HG03159 (cell line): ENCODE measurements at regions not wholly inside any gene's neighbourhood (a gene's known extent, or its start where the extent isn't known, plus 50 kb on each side); places are given as distances from the start of the nearest gene placed in this dataset.

Experiments
- ATAC-seq: cut with Tn5 transposase; IDR thresholded peaks from one replicate; pipeline ENCODE4 v1.9.1; 2021; ENCODE audit warnings: mild to moderate bottlenecking, moderate library complexity; ENCODE audit not compliant: unreplicated experiment

DNA sequence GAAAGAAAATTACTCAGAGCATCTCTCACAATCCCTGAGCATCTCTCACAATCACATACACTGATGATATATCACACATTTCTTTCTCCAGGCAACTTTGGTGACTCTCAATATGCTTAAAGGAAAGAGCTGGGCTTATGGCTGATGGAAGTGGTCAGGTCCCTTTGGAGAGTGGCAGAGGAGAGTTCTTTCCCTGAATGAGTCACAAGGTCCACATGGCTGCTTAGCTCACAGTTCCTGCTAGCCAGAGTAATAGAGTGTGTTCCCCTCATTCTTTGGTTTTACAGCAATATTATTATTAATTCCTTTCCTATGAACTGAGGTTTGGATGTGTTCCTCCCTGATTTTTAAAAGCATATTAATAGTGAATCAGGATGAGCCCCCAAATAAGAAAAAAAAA lies 287.4 kb downstream of the C7orf25 start:
- no peak for ATAC-seq

DNA sequence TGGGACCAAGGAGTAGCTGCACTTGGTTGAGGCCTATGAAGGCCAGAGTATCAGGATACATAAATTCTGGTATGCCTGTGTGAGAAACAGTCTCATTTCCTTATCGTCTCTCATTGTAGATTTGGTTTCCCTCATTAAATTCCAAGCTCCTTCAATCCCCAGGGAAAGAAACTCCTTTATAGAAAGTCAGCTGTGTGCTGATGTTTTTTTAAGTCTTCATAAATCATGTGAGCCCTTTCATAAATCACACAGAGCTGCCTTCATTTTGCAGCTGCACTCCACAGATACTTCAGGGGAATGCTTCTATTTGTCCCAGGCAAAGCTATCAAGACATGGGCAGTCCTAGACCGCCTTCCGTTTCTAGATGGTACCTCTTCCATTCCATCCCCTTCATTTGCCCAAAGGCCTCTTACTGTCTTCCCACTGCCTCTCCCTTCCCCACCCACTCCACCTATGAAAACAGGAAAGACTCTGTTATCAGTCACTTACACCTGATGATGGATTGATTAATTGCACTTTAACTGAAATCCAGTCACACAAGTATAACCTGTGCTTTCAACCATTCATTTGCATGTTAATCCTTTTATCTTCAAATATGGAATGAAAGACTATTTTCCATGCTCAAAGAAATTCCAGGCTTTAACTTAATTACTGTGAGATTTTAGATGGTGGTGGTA lies 290.2 kb downstream of the C7orf25 start:
- ATAC-seq, result no peak

DNA sequence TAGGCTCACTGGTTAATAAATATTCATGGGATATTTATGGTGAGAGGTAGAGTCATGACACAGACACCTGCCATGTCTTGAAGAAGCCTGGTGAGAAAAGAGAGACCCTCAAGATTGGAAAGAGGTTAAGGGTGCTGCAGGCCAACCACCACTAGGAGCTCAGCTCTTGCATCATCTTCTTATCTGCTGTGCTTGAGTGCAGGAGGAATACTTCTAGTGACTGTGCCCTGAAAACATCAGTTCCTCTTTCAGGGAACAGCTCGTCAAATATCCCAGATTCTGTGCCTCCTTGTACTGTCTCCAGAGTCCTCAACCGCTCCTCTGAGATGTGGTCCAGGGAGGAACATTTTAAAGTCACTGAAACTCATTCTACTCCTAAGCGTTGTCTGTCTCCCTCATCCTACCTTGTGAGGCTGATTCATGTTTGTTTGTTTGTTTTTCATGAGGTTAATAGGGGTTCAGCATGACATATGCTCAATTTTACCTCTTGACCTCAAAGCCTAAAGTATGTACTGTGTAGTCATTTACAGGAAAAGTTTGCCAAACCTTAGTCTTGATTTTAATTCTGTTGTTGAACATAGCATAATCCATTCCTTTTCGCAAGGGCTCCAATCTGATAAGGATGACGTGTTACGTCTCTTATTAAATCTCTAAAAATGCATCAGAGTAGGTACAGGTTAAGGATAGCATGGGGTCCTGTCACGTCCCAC lies 293.1 kb downstream of the C7orf25 start:
- no peak for ATAC-seq

DNA sequence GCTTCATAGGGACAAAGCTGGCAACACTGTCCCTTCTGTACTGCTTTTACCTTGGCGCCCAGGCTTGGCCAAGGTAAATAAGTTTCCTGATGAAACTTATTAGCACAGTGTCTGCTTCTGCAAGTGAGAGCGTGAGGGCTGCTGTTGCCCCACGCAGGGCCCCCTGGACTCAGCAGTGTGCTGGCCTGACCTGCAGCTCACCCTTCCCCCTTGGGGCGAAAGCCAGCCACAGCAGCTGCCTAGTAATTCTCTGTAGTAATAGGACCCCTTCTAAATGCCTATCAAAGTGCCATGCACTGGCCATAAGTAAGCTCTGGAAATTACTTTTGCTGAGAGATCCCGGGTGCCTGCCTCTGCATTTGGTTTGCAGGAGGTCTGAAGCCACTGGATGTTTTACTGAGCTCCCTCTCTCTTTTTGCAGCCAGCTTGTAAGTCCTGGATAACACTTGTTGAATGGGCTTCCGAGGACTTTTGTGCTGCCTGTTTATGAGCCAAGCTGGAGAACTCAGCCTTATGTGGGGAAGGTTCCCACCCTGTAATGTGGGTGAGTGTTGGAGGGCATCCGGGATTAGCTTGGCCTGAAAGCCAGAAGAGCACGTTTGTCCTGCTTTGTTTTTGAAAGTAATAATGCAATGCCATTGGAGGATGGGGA lies 293.9 kb downstream of the C7orf25 start:
- no peak for ATAC-seq

DNA sequence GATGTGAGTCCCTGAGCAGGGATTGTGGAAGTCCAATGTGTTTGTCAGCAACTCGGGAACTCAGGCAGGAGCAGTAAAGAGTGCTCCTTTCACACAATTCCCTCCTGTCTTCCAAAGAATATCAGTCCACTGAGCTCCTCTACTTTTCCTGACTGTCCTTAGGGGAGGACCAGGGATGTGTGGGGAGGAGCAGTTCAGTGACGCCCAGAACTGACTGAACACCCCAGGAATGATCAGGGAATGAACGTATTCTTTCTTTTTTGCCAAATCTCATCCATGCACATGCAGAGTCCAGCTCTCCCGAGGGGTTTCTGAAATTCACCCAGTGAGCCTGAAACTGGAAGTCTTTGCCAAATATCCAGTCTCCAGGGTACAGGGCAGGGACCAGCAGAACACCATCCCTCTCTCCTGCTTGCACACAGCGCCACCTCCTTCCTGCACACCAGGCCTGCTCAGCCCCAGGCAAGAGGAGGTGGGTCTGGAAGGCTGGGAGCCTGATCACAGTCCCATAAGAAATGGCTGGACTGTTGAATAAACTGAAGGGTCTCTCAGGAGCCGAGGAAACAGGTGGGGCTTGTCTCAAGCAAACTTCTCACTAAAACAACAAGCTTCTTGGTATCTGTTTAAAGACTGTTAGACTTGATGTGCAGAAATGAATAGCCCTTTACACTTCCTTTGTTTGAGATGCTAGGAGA lies 294.7 kb downstream of the C7orf25 start:
- ATAC-seq, result no peak

DNA sequence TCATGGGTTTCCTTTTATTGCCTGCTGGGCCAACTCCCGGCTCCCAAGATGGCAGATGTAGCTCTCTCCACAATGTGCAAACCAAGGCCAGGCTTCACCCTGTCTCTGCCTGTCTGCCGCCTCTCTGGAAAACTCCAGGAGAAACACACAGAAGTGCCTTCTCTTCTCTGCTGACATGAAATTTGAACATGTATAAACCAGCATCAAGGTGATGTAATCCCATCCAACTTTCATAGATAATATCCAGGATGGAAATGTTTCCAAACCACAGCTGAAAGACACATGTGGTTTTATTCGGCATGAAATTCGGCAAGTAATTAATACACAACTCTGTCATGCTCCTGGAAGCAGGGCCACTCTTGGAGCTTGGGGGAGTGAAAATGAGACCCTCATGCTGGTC lies 297.2 kb downstream of the C7orf25 start:
- no peak for ATAC-seq

DNA sequence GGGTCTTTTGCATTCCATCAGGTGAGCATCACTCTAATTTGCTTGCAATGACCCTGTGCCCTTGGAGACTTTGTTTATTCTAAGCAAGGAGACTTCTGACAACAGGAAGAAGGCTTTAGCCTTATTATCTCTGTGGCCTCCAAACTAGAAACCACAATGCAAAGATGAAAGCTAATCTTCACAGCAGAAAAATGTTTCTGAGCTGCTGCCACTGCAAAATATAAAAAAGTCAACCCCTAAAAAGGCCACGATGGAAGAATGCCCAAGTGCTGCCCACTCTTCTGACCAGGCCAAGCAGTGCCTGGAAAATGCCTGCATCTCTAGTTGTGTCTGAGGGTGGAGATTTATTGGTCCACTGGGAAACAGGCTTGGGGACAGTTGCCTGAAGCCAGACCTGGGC lies 299.9 kb downstream of the C7orf25 start:
- no peak for ATAC-seq

DNA sequence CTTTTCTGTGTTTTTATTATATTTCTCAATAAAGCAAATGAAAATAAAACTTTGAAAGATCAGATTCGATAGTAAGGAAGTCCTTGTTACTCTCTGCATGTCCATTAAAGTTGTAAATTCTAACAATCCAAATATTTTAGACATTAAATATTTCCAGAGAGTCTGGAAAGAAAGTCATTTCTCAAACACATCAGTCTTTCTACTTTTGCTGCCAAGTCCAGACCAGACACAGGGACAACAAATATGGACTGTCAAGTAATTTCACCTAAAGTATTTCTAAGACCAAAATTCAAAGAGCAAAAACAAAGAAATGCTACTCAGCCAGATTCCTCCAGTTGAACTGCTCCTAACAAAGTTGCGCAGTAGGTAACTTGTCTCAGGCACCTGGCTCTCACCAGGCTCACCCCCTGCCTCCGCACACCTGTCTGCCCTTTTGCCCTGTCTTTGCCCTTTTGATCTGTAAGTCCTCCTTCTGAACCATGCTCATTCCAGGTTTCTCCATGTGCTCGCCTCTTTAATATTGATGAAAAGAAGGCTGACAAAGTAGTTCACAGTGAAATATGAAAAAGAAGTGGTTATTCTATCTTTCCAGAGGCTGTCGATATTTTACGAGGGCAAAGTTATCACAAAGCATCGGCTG lies 300.5 kb downstream of the C7orf25 start:
- no peak for ATAC-seq

DNA sequence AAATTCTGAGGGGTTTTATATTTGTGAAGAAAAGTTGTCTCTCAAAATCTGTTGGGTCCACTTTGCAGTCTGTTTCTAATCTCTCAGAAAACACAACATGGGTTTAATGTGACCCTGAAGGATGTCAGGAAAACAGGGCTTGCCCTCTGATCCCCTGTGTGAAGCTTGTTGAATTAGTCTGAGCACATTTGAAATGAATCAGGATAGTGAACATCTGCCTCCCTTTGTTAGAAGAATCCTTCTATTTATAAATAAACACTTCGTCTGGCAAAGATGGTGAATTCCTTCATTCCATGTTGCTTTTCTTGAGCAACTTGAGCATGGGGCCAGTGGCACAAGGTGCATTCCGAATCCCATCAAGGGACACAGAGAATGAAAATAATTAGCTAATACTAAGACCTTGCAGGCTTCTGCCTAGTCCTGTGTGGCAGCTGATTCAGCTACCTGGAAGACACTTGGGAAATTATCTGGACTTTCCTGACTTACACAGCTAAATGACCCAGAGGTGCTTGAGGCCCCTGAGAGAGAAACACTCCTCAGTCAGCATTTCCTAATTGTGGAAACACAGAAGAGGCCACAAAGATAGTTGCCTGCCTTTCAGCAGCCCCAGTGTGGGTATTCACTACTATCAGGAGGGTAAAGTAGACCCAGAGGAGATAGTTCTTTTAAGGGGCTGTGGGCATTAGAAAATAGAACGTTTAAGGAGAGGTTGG lies 305.5 kb downstream of the C7orf25 start:
- no peak for ATAC-seq

DNA sequence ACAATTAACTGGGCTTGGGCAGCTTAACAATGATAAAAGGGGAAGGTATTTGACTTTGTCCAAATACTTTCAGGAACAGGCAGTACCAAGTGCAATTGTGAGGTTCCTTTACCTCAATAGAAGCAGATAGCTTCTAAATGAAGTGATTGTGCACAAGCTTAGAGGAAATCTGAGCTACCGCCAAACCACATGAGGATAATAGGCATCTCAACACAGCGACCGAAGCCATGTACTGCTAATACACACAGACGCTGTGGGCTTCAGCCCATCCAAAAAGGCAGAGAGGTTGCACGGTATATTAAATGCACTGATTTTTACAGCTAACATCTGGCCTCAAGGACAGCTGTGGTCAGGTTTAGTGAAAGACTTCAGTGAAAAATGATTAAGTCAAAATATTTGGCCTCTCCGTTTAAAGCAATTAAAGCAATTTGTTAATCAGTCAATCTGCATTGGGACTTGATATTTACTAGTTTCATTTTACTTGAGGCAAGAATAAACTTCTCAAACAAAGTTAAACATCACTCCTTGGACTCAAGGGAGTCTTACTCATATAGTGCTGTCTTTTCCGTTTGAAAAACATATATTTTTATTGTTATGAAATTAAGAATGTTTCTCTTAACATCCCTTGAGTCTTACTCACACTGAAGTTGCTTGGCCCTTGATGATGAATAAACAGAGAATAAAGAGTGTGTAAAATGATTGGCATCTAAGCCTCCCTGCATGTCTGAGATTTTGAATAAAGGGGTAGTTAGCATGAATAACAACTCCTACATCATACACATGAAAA lies 306.3 kb downstream of the C7orf25 start:
- no peak for ATAC-seq

DNA sequence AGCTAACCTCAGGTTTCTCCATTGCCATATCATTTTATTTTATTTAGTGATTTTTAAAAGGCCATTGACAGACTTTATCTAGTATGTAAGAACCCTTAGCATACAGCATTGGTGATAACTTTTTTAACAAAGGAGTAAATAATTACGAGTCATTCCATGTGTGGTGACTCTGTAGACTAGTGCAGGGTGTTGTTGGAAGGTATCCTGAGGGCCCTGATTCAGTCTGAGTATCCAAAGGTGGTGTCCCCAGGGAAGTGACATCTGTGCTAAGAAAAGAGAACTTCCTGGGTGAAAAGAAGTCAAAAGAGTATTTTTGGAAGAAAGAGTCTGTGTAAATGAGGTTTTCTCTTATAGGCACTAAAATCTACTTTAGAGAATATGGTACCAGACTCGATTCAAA lies 308.4 kb downstream of the C7orf25 start:
- no peak for ATAC-seq

DNA sequence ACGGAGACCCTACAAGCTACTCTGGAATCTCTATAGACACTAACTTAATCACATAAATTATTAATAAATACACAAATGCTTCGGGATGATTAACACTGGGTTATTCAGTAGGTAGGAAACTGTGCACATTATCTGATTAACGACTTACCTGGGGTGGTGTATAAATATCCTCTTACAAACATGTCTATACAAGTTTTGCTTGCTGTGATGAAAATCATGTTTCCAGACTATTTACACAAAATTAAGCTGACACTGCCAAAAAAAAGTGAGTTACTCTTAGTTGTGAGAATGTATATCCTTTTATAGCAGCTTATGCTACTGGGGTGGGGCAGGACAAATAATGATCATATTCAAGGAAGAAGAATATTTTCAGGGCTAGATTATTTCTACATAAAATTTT lies 314.6 kb downstream of the C7orf25 start:
- no peak for ATAC-seq

DNA sequence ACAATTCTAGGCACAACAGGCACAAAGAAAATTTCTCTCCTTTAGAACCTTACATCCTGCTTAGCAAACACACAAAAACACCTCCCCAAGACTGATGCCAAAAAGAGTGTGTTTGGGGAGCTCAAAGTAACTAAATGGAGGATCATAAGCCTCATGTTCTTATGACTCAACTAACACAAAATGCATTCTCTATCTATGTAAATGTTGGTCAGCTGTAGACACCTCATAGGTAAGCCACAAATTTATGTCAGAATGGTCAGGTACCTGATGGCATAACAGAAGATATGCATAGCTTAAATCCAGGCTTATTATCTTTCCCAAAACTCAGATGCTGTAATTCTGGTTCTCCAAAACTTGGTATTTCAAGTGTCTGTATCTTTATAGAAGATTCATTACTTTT lies 315.1 kb downstream of the C7orf25 start:
- no peak for ATAC-seq

DNA sequence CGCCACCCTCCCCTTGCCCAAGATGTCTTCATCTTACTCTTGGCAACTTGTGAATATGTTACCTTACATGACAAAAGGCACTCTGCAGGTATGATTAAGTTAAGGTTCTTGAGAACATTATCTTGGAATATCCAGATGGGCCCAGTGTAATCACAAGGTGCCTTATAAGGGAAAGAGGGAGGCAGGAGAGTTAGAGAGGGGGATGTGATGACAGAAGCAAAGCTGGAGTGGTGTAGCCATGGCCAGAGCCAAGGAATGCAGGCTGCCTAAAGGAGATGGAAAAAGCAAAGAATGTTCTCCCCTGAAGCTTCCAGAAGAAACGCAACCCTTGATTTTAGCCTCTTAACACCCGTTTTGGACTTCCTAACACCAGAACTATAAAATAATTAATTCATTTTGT lies 318.0 kb downstream of the C7orf25 start:
- no peak for ATAC-seq

DNA sequence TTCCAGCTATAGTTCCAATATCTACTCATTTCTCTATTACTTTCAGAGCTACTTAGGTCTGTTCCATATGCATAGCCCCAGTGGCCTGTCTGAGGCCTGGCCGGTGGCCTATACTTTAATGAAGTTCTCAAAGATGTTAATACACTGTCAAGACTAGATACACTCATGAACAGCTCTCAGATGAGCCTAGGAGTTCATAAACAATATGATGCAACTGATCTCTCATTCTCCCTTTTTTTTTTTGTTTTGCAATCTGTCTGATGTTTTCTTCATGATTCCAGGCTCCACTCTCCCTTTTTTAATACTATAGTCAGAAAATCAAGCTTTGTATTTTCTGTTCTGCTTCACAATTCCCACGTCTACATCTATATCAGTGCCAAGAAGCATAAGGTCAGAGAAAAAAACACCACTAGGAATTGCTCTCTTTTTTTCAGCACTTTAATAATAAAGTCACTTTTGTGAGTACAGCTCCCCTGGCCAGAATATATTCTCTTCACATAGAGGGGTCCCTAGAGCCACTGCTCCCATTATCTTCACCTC lies 321.0 kb downstream of the C7orf25 start:
- ATAC-seq, result no peak

DNA sequence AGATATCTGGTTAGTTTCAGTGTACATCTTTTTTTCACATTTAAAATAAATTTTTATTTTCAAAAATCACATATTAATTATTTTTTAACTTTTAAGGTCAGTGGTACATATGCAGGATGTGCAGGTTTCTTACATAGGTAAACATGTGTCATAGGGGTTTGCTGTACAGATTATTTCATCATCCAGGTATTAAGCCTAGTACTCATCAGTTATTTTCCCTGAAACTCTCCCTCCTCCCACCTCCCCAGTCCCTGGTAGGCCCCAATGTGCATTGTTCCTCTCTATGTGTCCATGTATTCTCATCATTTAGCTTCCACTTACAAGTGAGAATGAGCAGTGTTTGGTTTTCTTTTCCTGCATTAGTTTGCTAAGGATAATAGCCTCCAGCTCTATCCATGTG lies 323.0 kb downstream of the C7orf25 start:
- ATAC-seq, result no peak

DNA sequence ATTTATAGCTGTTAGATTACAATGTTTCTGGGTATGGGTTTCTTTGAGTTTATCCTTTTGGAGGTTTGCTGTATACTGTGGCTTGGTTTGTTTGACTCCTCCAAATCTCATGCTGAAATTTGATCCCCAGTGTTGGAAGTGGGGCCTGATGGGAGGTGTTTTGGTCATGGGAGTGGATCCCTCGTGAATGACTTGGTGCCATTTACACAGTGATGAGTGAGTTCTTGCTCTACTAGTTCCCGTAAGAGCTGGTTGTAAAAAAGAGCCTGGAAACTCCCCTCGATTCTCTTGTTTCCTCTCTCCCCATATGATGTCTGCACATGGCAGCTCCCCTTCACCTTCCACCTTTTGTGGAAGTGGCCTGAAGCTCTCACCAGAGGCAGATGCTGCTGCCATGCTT lies 324.1 kb downstream of the C7orf25 start:
- no peak for ATAC-seq

DNA sequence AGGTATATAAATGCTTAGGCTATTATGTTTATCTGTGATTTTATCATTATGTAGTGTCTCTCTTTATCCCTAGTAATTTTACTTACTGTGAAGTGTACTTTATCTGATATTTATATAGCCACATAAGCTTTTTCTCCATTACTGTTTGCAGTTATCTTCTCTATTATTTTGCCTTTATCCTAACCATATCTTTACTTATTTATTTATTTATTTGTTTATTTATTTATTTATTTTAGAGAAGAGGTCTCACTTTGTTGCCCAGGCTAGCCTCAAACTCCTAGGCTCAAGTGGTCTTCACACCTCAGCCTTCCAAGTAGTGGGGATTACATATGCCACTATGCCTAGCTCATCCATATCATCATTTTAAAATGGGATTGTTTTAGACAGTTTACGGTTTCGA lies 331.8 kb downstream of the C7orf25 start:
- ATAC-seq, result no peak

DNA sequence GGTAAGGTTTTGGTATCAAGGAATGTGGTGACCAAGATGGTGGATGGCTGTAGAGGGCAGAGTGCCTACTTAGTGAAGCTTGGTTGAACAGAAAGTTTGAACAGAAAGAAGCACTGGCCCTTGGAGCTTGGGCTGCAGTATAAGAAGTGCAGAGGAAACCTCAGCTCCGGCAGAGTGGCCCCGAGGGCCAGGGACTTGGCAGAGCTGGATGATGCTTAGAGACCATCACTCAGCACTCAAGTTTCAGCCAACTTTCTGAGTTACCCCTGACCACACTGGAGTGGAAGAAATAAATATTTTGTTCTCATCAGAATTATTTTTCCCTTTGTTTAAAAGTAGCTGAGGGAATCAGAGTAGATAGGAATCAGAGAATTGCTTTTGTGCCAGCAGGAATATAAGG lies 336.7 kb downstream of the C7orf25 start:
- ATAC-seq, result no peak

DNA sequence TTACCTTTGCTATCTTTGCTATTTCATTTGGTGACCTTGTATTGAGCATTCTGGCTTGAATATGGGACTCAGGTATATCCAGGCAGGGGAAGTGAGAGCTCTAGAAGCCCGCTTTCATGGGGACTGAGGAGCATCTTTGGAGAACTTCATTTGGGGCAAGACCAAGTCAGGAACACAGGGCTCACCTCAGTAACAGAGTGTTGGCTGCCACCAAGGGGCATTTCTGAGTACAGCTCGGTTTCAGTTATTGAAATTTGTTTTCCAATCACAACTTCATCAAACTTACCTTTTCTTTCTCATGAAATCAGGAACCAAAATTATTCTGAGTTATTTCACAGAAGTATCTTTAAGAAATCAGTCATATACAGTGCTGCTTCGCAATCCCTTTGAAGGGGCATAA lies 337.2 kb downstream of the C7orf25 start:
- no peak for ATAC-seq
